HepG2 (cell line): ENCODE measurements at regions not wholly inside any gene's neighbourhood (a gene's known extent, or its start where the extent isn't known, plus 50 kb on each side); places are given as distances from the start of the nearest gene placed in this dataset.

ENCODE experiments used
- ATAC-seq: fragments of 200-7000 bp; cut with Tn5 transposase; 3 replicates; pipeline ENCODE4 v1.9.1; 2020; ENCODE audit warnings: mild to moderate bottlenecking, moderate library complexity
- BruUV-seq: library from RNA; stranded (reverse); fragments of 400-500 nt; replicated peaks from 2 replicates; lab custom pipeline; 2021; lab: Mats Ljungman, UMichigan
- CTCF ChIA-PET: fragments of 300-600 bp; formaldehyde crosslinking; extraction: SDS; loops from one replicate; lab custom pipeline; 2021; ENCODE audit warnings: low total read pairs, inconsistent platforms, low intra/inter-chr PET ratio; lab: Yijun Ruan, JAX
- POLR2A ChIA-PET: fragments of 350-600 bp; sonication (Branson Sonifier 250); formaldehyde crosslinking; loops from one replicate; lab custom pipeline; 2020; ENCODE audit warnings: antibody characterized with exemption, inconsistent platforms; lab: Yijun Ruan, JAX
- DNase-seq: peaks from one replicate; pipeline ENCODE4 v3.0.0-alpha.2; 2015; ENCODE audit warnings: low spot score
- FAIRE-seq: peaks from 3 replicates; lab custom pipeline; 2011; peaks lifted over from hg19 to GRCh38; lab: Jason Lieb, UNC
- H2AFZ ChIP-seq: one replicate; pipeline ENCODE4 v1.6.1; 2011; ENCODE audit warnings: low read length, inconsistent platforms
- H3K27ac ChIP-seq: fragments of 300-600 bp; 3 replicates; pipeline ENCODE4 v1.8.0; 2011; ENCODE audit warnings: mixed run types, mild to moderate bottlenecking, mixed read lengths, low read length, inconsistent platforms; ENCODE audit not compliant: insufficient read depth; ENCODE audit errors: extremely low read length
- H3K27me3 ChIP-seq, 2 experiments: fragments of 200-600 bp in 1 of 2; 2 replicates in 1 of 2; 3 replicates in 1 of 2; pipeline versions ENCODE4 v1.6.0 to v1.8.0; 2011; ENCODE audit warnings: low read length in 2 of 2, mild to moderate bottlenecking in 2 of 2, moderate library complexity in 2 of 2, inconsistent platforms in 1 of 2; ENCODE audit not compliant: insufficient read depth in 2 of 2, control insufficient read depth in 1 of 2
- H3K36me3 ChIP-seq, 2 experiments: fragments of 200-600 bp in 1 of 2; replicated peaks in 1 of 2; 2 replicates in 1 of 2; 3 replicates in 1 of 2; pipeline versions ENCODE4 v1.5.1 to v1.8.0; 2011; ENCODE audit warnings: low read length in 2 of 2, inconsistent platforms in 1 of 2; ENCODE audit not compliant: insufficient read depth in 2 of 2, control insufficient read depth in 1 of 2
- H3K4me1 ChIP-seq: 2 replicates; pipeline ENCODE4 v1.5.1; 2012; ENCODE audit warnings: low read length, inconsistent platforms; ENCODE audit not compliant: insufficient read depth
- H3K4me2 ChIP-seq: 2 replicates; pipeline ENCODE4 v1.6.0; 2011; ENCODE audit warnings: low read depth, low read length, inconsistent platforms
- H3K4me3 ChIP-seq, 3 experiments: fragments of 200-600 bp in 1 of 3; sonication (generic), shearing (Covaris generic) in 1 of 3; replicated peaks in 1 of 3; 2 replicates each; pipeline ENCODE4 v1.5.1; 2011 to 2016; ENCODE audit warnings: low read length in 3 of 3, inconsistent platforms in 2 of 3, low read depth in 2 of 3, mild to moderate bottlenecking in 2 of 3, control low read depth in 1 of 3, mixed read lengths in 1 of 3; ENCODE audit not compliant: insufficient read depth in 1 of 3
- H3K79me2 ChIP-seq: one replicate; pipeline ENCODE4 v1.6.1; 2011; ENCODE audit warnings: low read length, inconsistent platforms; ENCODE audit not compliant: insufficient read depth
- H3K9ac ChIP-seq: 2 replicates; pipeline ENCODE4 v1.6.0; 2011; ENCODE audit warnings: mild to moderate bottlenecking, low read depth, low read length, inconsistent platforms; ENCODE audit not compliant: insufficient read depth
- H3K9me3 ChIP-seq: 2 replicates; pipeline ENCODE4 v1.5.1; 2012; ENCODE audit warnings: mild to moderate bottlenecking, low read length
- H4K20me1 ChIP-seq: 2 replicates; pipeline ENCODE4 v1.6.0; 2011; ENCODE audit warnings: inconsistent platforms, mild to moderate bottlenecking, low read length, moderate library complexity; ENCODE audit not compliant: insufficient read depth
- HDAC6 ChIP-seq: fragments of 200-600 bp; sonication (generic); IDR thresholded peaks from 2 replicates; pipeline ENCODE4 v1.7.0; 2017; ENCODE audit warnings: mild to moderate bottlenecking, antibody characterized with exemption, low read length, low read depth
- JUNB ChIP-seq: sonication (generic); formaldehyde crosslinking; IDR thresholded peaks from 2 replicates; pipeline ENCODE4 v1.8.0; 2022; ENCODE audit warnings: missing genetic modification reagents, mild to moderate bottlenecking, borderline replicate concordance
- MEIS2 ChIP-seq: sonication (generic); formaldehyde crosslinking; IDR thresholded peaks from 2 replicates; pipeline ENCODE4 v1.9.0; 2021; ENCODE audit warnings: mild to moderate bottlenecking, missing genetic modification reagents
- ZNF446 ChIP-seq: sonication (generic); formaldehyde crosslinking; IDR thresholded peaks from 2 replicates; pipeline ENCODE4 v1.5.0; 2020; ENCODE audit warnings: mild to moderate bottlenecking, missing genetic modification reagents
- WGBS: methylation state at CpG from one replicate; pipeline ENCODE4 v1.1.6; 2017; ENCODE audit warnings: low lambda C conversion rate; 5-methylcytosine and 5-hydroxymethylcytosine counted together
- in situ Hi-C: cut with HindIII; loops from 2 replicates; pipeline ENCODE4 v1.10.0; 2017; ENCODE audit warnings: low pct_unique_long_range_greater_than_20kb; ENCODE audit not compliant: extremely low pct_ligation_motif_present
- intact Hi-C: fragments of 100-400 bp; cut with micrococcal nuclease; formaldehyde crosslinking; loops from one replicate; pipeline ENCODE4 v1.10.0; 2022; ENCODE audit not compliant: unreplicated experiment
- TF ChIP-seq, protein P1 (sequence below): sonication (generic); formaldehyde crosslinking; IDR thresholded peaks from 2 replicates; pipeline ENCODE4 v1.8.1; 2022; ENCODE audit warnings: low read depth, mild to moderate bottlenecking, missing genetic modification reagents
- TF ChIP-seq, protein P2 (sequence below): sonication (generic); formaldehyde crosslinking; conservative IDR thresholded peaks from 2 replicates; pipeline ENCODE4 v1.4.0; 2020; ENCODE audit warnings: missing genetic modification reagents

DNA sequence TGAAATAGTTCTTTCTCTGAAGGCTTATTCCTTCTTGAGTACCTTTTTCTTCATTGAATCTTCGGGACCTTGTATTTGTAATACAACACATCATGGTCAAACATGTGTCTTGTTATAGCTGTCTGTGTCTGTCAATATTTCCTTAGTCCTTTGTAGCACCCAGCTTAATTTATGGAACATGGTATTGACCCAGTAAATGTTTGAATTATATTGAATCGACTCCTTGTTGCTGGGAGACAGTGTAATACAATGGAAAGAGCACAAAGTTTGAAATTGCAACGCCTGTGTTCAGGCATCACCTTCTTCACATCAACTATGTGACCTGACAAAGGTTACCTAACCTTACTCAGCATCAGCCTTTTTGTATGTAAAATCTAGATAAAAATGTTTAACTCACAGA is 267.2 kb upstream of the CYRIA start:
- TF ChIP-seq HDAC6 (no peak), ZNF446 (no peak), JUNB (CRISPR knock-in tag) (no peak), MEIS2 (CRISPR knock-in tag) (no peak)
- TF ChIP-seq, protein P1, sequence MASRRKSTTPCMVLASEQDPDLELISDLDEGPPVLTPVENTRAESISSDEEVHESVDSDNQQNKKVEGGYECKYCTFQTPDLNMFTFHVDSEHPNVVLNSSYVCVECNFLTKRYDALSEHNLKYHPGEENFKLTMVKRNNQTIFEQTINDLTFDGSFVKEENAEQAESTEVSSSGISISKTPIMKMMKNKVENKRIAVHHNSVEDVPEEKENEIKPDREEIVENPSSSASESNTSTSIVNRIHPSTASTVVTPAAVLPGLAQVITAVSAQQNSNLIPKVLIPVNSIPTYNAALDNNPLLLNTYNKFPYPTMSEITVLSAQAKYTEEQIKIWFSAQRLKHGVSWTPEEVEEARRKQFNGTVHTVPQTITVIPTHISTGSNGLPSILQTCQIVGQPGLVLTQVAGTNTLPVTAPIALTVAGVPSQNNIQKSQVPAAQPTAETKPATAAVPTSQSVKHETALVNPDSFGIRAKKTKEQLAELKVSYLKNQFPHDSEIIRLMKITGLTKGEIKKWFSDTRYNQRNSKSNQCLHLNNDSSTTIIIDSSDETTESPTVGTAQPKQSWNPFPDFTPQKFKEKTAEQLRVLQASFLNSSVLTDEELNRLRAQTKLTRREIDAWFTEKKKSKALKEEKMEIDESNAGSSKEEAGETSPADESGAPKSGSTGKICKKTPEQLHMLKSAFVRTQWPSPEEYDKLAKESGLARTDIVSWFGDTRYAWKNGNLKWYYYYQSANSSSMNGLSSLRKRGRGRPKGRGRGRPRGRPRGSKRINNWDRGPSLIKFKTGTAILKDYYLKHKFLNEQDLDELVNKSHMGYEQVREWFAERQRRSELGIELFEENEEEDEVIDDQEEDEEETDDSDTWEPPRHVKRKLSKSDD = no peak
- TF ChIP-seq, protein P2, sequence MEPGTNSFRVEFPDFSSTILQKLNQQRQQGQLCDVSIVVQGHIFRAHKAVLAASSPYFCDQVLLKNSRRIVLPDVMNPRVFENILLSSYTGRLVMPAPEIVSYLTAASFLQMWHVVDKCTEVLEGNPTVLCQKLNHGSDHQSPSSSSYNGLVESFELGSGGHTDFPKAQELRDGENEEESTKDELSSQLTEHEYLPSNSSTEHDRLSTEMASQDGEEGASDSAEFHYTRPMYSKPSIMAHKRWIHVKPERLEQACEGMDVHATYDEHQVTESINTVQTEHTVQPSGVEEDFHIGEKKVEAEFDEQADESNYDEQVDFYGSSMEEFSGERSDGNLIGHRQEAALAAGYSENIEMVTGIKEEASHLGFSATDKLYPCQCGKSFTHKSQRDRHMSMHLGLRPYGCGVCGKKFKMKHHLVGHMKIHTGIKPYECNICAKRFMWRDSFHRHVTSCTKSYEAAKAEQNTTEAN (CRISPR knock-in tag) = no peak
- H3K27me3 ChIP-seq = no peaks in the 10 kb centered on the region
- H4K20me1 ChIP-seq = no peaks in the 10 kb centered on the region
- H3K36me3 ChIP-seq = no peaks in the 10 kb centered on the region
- no peaks in the 10 kb centered on the region for H3K4me1 ChIP-seq
- ATAC-seq (no peak), DNase-seq (no peak), FAIRE-seq (no peak)
- H3K4me3 ChIP-seq = no peak overlapping the region
- CTCF ChIA-PET = no interaction called here
- no peak overlapping the region for H2AFZ ChIP-seq
- no peak overlapping the region for H3K27ac ChIP-seq
- intact Hi-C loops = no loop called here
- POLR2A ChIA-PET = no interaction called here
- in situ Hi-C loops = no loop called here
- no peaks in the 10 kb centered on the region for H3K9me3 ChIP-seq
- H3K79me2 ChIP-seq = no peaks in the 10 kb centered on the region
- H3K4me2 ChIP-seq = no peak overlapping the region
- no peak overlapping the region for H3K9ac ChIP-seq
- BruUV-seq = no TSS peak
- WGBS = under 1% methylated on average over 3 of the region's 3 CpGs
